ENCODE measurements at regions not wholly inside any gene's neighbourhood (a gene's known extent, or its start where the extent isn't known, plus 50 kb on each side); places are given as distances from the start of the nearest gene placed in this dataset.

- ChIA-PET POLR2A (no interaction called here), CTCF (interaction anchor here (1.1 kb wide), 1 partner anchor 38 kb away, joined by 3 read pairs; no protein-coding TSS in a partner anchor)
- TF ChIP-seq, protein P1, sequence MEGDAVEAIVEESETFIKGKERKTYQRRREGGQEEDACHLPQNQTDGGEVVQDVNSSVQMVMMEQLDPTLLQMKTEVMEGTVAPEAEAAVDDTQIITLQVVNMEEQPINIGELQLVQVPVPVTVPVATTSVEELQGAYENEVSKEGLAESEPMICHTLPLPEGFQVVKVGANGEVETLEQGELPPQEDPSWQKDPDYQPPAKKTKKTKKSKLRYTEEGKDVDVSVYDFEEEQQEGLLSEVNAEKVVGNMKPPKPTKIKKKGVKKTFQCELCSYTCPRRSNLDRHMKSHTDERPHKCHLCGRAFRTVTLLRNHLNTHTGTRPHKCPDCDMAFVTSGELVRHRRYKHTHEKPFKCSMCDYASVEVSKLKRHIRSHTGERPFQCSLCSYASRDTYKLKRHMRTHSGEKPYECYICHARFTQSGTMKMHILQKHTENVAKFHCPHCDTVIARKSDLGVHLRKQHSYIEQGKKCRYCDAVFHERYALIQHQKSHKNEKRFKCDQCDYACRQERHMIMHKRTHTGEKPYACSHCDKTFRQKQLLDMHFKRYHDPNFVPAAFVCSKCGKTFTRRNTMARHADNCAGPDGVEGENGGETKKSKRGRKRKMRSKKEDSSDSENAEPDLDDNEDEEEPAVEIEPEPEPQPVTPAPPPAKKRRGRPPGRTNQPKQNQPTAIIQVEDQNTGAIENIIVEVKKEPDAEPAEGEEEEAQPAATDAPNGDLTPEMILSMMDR (IDR thresholded peaks at IDR 0.05; ENCODE audit: control extremely low read depth, extremely low read depth, low read depth, missing control alignments), result no peak
- no peak for DNase-seq (ENCODE audit: extremely low spot score)
Observed at GRCh38 chr3:117515309-117515708, 805.7 kb downstream of the TUSC7 start.

- TF ChIP-seq, protein P1 (IDR thresholded peaks at IDR 0.05; ENCODE audit: control extremely low read depth, extremely low read depth, low read depth, missing control alignments), result no peak
- POLR2A ChIA-PET, result no interaction called here
- no peak for DNase-seq (ENCODE audit: extremely low spot score)
- CTCF ChIA-PET, result no interaction called here
Observed at GRCh38 chr3:117518364-117518763, 808.8 kb downstream of the TUSC7 start.

DNA sequence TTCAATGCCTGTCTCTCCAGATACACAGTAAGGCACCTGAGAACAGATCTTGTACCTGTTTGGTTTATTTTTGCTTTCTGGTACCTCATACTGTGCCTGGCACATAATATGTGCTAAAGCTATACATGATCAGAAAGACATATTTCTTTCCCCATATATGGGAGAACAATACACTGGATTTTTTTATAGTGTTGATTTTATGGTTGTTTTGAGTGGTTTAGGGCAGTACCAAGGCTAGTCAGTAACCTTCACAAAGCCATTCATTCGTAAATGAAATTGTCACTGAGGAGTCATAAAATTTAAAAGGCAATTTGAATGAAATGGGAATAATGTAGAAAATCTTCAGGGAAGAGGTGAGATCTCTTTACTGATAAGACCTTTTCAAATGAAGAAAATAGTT, 810.2 kb downstream of the TUSC7 start:
- ChIA-PET CTCF (interaction anchor here (0.7 kb wide), 1 partner anchor 13 kb away, joined by 3 read pairs; no protein-coding TSS in a partner anchor), POLR2A (no interaction called here)
- DNase-seq (ENCODE audit: extremely low spot score), result no peak
- TF ChIP-seq, protein P1 (IDR thresholded peaks at IDR 0.05; ENCODE audit: control extremely low read depth, extremely low read depth, low read depth, missing control alignments), result no peak

DNA sequence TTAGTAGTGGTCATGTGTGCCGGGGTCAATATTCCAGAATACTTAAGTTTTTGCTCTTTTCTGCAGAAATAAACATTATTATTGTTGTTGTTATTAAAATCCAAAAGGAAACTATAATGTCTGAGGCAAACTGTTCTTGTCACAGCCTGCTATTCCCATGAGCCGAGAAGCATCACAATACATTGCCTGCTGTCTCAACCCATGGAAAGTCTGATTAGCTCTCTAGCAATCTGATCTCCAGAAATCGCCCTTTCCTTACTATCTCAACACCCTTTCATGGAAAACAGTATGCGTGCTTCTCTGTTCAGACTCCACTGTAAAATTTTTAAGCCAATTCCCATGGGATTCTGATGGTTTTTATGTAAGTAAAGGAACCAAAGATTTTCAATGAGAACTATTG, 811.0 kb downstream of the TUSC7 start:
- TF ChIP-seq, protein P1 (IDR thresholded peaks at IDR 0.05; ENCODE audit: control extremely low read depth, extremely low read depth, low read depth, missing control alignments), result no peak
- ChIA-PET CTCF (no interaction called here), POLR2A (no interaction called here)
- DNase-seq (ENCODE audit: extremely low spot score), result no peak

- TF ChIP-seq, protein P1 (IDR thresholded peaks at IDR 0.05; ENCODE audit: control extremely low read depth, extremely low read depth, low read depth, missing control alignments), result no peak
- no peak for DNase-seq (ENCODE audit: extremely low spot score)
- CTCF ChIA-PET, result interaction anchor here (2.3 kb wide), 1 partner anchor 753 kb away, joined by 13 read pairs; no protein-coding TSS in a partner anchor
- POLR2A ChIA-PET, result no interaction called here
Observed at GRCh38 chr3:117523418-117523817, 813.8 kb downstream of the TUSC7 start.

DNA sequence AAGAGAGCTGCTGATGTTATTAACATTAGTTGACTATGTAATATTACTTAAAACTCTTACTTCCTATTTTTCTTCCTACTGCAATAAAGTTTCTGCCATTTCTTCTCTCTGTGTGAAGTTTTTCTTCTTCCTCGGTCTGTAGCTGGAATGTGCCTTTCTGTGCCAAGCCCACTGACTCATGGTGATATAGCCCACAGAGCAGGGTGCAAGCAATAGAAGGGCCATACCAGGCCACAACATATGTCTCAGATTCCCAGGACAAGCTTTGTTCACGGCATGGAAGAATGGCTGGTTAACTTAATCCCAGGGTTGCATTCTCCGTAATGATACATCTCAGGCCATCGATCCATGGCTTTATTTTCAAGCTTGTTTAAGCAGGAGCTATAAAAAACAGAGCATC, 815.3 kb downstream of the TUSC7 start:
- no peak for DNase-seq (ENCODE audit: extremely low spot score)
- ChIA-PET CTCF (interaction anchor here (0.6 to 2.4 kb wide), 11 partner anchors 11 to 887 kb away, joined by 3 to 15 read pairs (median 4); no protein-coding TSS in a partner anchor), POLR2A (no interaction called here)
- TF ChIP-seq, protein P1 (IDR thresholded peaks at IDR 0.05; ENCODE audit: control extremely low read depth, extremely low read depth, low read depth, missing control alignments), result no peak
